Erythroblast (primary cell): ENCODE measurements at regions not wholly inside any gene's neighbourhood (a gene's known extent, or its start where the extent isn't known, plus 50 kb on each side); places are given as distances from the start of the nearest gene placed in this dataset.

ENCODE experiments used
- GATA1 ChIP-seq: IDR thresholded peaks from 2 replicates; pipeline ENCODE4 v1.6.1; 2011; ENCODE audit warnings: low read depth, mild to moderate bottlenecking, control low read depth, low read length, moderate library complexity
- POLR2A ChIP-seq: IDR thresholded peaks from 2 replicates; pipeline ENCODE4 v1.6.1; 2011; ENCODE audit warnings: mild to moderate bottlenecking, low read length

DNA sequence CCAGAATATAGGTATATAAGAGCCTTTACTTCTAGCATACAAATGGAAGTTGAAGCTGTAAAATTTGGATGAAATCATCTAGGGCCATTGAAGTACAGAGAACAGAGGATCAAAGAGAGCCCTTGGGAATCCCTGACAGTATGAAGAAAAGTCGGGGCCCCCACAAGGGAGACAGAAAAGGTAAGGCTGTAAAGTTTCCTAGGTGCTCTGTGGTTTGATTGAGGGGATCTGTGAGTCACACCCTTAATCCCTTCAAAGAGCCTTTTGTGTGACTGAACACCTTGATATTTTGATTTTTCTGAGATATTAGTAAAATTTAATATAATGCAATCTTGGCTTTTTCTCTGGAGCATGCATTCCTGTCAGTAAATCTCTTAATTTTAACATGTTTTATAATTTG lies 961.7 kb upstream of the TMEFF2 start:
- TF ChIP-seq POLR2A (no peak), GATA1 (no peak)
